H1 (cell line): ENCODE measurements at regions not wholly inside any gene's neighbourhood (a gene's known extent, or its start where the extent isn't known, plus 50 kb on each side); places are given as distances from the start of the nearest gene placed in this dataset.

Source experiments
- CTCF ChIA-PET: fragments of 300-600 bp; sonication (Branson Sonifier 250); formaldehyde crosslinking; loops from one replicate; lab custom pipeline; 2021; ENCODE audit not compliant: partially characterized antibody; lab: Charles Lee
- POLR2A ChIA-PET: fragments of 300-600 bp; sonication (Branson Sonifier 250); formaldehyde crosslinking; loops from one replicate; lab custom pipeline; 2021; ENCODE audit warnings: inconsistent platforms; ENCODE audit not compliant: partially characterized antibody; lab: Charles Lee
- DNase-seq, 2 experiments: peaks; one replicate each; pipeline versions ENCODE4 v3.0.0 to v3.0.0-alpha.2; 2010 to 2022; ENCODE audit warnings: low spot score in 2 of 2, low read depth in 1 of 2, mixed read lengths in 1 of 2
- FAIRE-seq: peaks from 2 replicates; lab custom pipeline; 2011; peaks lifted over from hg19 to GRCh38; lab: Jason Lieb, UNC
- H2AFZ ChIP-seq: 2 replicates; pipeline ENCODE4 v1.8.1; 2012; ENCODE audit warnings: low read length, inconsistent platforms
- H2AK5ac ChIP-seq: 2 replicates; pipeline ENCODE4 v1.6.1; 2013; ENCODE audit warnings: low read depth, low read length
- H2BK120ac ChIP-seq: replicated peaks from 2 replicates; pipeline ENCODE3; 2013; ENCODE audit warnings: low read depth, low read length, inconsistent platforms
- H2BK12ac ChIP-seq: 2 replicates; pipeline ENCODE4 v1.6.1; 2013; ENCODE audit warnings: low read depth, low read length
- H2BK15ac ChIP-seq: 2 replicates; pipeline ENCODE4 v1.6.1; 2013; ENCODE audit warnings: low read length
- H2BK20ac ChIP-seq: 2 replicates; pipeline ENCODE4 v1.6.1; 2013; ENCODE audit warnings: low read length
- H2BK5ac ChIP-seq: 2 replicates; pipeline ENCODE4 v1.6.1; 2013; ENCODE audit warnings: low read depth, low read length
- H3K14ac ChIP-seq: 2 replicates; pipeline ENCODE4 v1.6.1; 2013; ENCODE audit warnings: inconsistent platforms; ENCODE audit not compliant: insufficient read length
- H3K18ac ChIP-seq: 2 replicates; pipeline ENCODE4 v1.6.1; 2013; ENCODE audit warnings: low read length; ENCODE audit errors: extremely low read depth
- H3K23ac ChIP-seq: 2 replicates; pipeline ENCODE4 v1.6.1; 2013; ENCODE audit warnings: inconsistent platforms; ENCODE audit not compliant: insufficient read length
- H3K23me2 ChIP-seq: 2 replicates; pipeline ENCODE4 v1.6.1; 2013; ENCODE audit warnings: low read depth, low read length
- H3K27ac ChIP-seq: 2 replicates; pipeline ENCODE4 v1.6.1; 2011; ENCODE audit warnings: low read depth, low read length, inconsistent platforms
- H3K27me3 ChIP-seq, 4 experiments: replicated peaks in 1 of 4; 1 replicate in 1 of 4; 2 replicates in 3 of 4; pipeline versions ENCODE4 v1.6.1 to v1.8.1; 2011 to 2013; ENCODE audit warnings: low read length in 3 of 4, mild to moderate bottlenecking in 3 of 4, inconsistent platforms in 2 of 4, mixed read lengths in 2 of 4, moderate library complexity in 1 of 4; ENCODE audit not compliant: control insufficient read depth in 3 of 4, insufficient read depth in 3 of 4; ENCODE audit errors: extremely low read depth in 1 of 4
- H3K36me3 ChIP-seq, 4 experiments: 2 replicates each; pipeline versions ENCODE4 v1.6.1 to v1.8.1; 2011 to 2013; ENCODE audit warnings: mild to moderate bottlenecking in 4 of 4, low read length in 3 of 4, moderate library complexity in 2 of 4, control low read depth in 1 of 4, inconsistent platforms in 1 of 4; ENCODE audit not compliant: insufficient read depth in 4 of 4, control insufficient read depth in 2 of 4
- H3K4ac ChIP-seq: replicated peaks from 2 replicates; pipeline ENCODE3; 2013; ENCODE audit warnings: low read length, low read depth, mixed read lengths, inconsistent platforms; ENCODE audit not compliant: insufficient read length
- H3K4me1 ChIP-seq, 4 experiments: replicated peaks in 1 of 4; 1 replicate in 1 of 4; 2 replicates in 3 of 4; pipeline versions ENCODE4 v1.6.1 to v1.8.1; 2011 to 2013; ENCODE audit warnings: low read length in 3 of 4, inconsistent platforms in 2 of 4, mixed read lengths in 1 of 4; ENCODE audit not compliant: insufficient read depth in 4 of 4, control insufficient read depth in 3 of 4
- H3K4me2 ChIP-seq, 2 experiments: 2 replicates each; pipeline versions ENCODE4 v1.6.1 to v1.8.1; 2011 to 2013; ENCODE audit warnings: low read depth in 2 of 2, low read length in 2 of 2, control low read depth in 1 of 2, inconsistent platforms in 1 of 2, mild to moderate bottlenecking in 1 of 2; ENCODE audit not compliant: insufficient read depth in 1 of 2
- H3K4me3 ChIP-seq, 4 experiments: fragments of 200-600, 300-600 bp in 1 of 4; sonication (generic), shearing (Covaris generic), sonication (Bioruptor Twin) in 1 of 4; 2 replicates each; pipeline versions ENCODE4 v1.5.1 to v1.8.1; 2011 to 2016; ENCODE audit warnings: low read length in 4 of 4, low read depth in 3 of 4, control low read depth in 2 of 4, inconsistent platforms in 2 of 4, mild to moderate bottlenecking in 2 of 4, mixed read lengths in 1 of 4, moderate library complexity in 1 of 4; ENCODE audit not compliant: insufficient read depth in 2 of 4; ENCODE audit errors: extremely low read depth in 1 of 4
- H3K56ac ChIP-seq: replicated peaks from 2 replicates; pipeline ENCODE3; 2013; ENCODE audit warnings: low read depth, mild to moderate bottlenecking, mixed read lengths, low read length, inconsistent platforms; ENCODE audit not compliant: insufficient read length
- H3K79me1 ChIP-seq: 2 replicates; pipeline ENCODE4 v1.6.1; 2013; ENCODE audit warnings: low read depth, low read length, control low read depth
- H3K79me2 ChIP-seq, 2 experiments: 2 replicates each; pipeline versions ENCODE4 v1.6.1 to v1.8.1; 2012 to 2013; ENCODE audit warnings: low read length in 2 of 2, mild to moderate bottlenecking in 2 of 2, inconsistent platforms in 1 of 2; ENCODE audit not compliant: insufficient read depth in 2 of 2, control insufficient read depth in 1 of 2
- H3K9ac ChIP-seq, 4 experiments: replicated peaks in 1 of 4; 1 replicate in 1 of 4; 2 replicates in 3 of 4; pipeline versions ENCODE4 v1.6.1 to v1.8.1; 2011 to 2013; ENCODE audit warnings: low read depth in 3 of 4, low read length in 3 of 4, control low read depth in 2 of 4, mild to moderate bottlenecking in 2 of 4, moderate library complexity in 2 of 4, inconsistent platforms in 1 of 4; ENCODE audit errors: extremely low read depth in 1 of 4
- H3K9me3 ChIP-seq, 2 experiments: 2 replicates each; pipeline versions ENCODE4 v1.6.1 to v1.8.1; 2012 to 2013; ENCODE audit warnings: mild to moderate bottlenecking in 2 of 2, moderate library complexity in 2 of 2, control low read depth in 1 of 2, inconsistent platforms in 1 of 2, low read depth in 1 of 2, low read length in 1 of 2, mixed read lengths in 1 of 2; ENCODE audit not compliant: insufficient read depth in 2 of 2
- H4K20me1 ChIP-seq, 2 experiments: replicated peaks in 1 of 2; 2 replicates each; pipeline versions ENCODE3 to v1.8.1; 2011 to 2013; ENCODE audit warnings: inconsistent platforms in 2 of 2, low read length in 2 of 2, mild to moderate bottlenecking in 1 of 2; ENCODE audit not compliant: insufficient read depth in 2 of 2, control insufficient read depth in 1 of 2
- H4K5ac ChIP-seq: 2 replicates; pipeline ENCODE4 v1.6.1; 2013; ENCODE audit warnings: low read length, low read depth, mixed read lengths, inconsistent platforms; ENCODE audit not compliant: insufficient read length
- H4K8ac ChIP-seq: 2 replicates; pipeline ENCODE4 v1.8.0; 2013; ENCODE audit warnings: mild to moderate bottlenecking, moderate library complexity, low read length, inconsistent platforms; ENCODE audit not compliant: insufficient read depth; ENCODE audit errors: extremely low read depth
- H4K91ac ChIP-seq: replicated peaks from 2 replicates; pipeline ENCODE3; 2013; ENCODE audit warnings: low read length, mixed read lengths, inconsistent platforms; ENCODE audit not compliant: insufficient read length
- ASH2L ChIP-seq: fragments of 200-600, 300-600 bp; sonication (generic); IDR thresholded peaks from one replicate; pipeline ENCODE4 v1.7.1; 2017; ENCODE audit warnings: low read length
- BACH1 ChIP-seq: IDR thresholded peaks from 2 replicates; pipeline ENCODE4 v1.6.1; 2012; ENCODE audit warnings: low read length, improper control_type of control experiment
- BCL11A ChIP-seq, 2 experiments: IDR thresholded peaks; one replicate each; pipeline ENCODE4 v1.6.1; 2011; ENCODE audit warnings: low read depth in 2 of 2, low read length in 2 of 2, mild to moderate bottlenecking in 2 of 2
- CBX8 ChIP-seq: fragments of 300-800, 300-1000 bp; sonication (generic); IDR thresholded peaks from 2 replicates; pipeline ENCODE4 v1.7.1; 2016; ENCODE audit warnings: low read depth, low read length, borderline replicate concordance
- CEBPB ChIP-seq: IDR thresholded peaks from 2 replicates; pipeline ENCODE4 v1.6.1; 2012; ENCODE audit warnings: low read depth, low read length
- CREB1 ChIP-seq: IDR thresholded peaks from 2 replicates; pipeline ENCODE4 v1.6.1; 2012; ENCODE audit warnings: inconsistent platforms
- CTCF ChIP-seq, 3 experiments: IDR thresholded peaks; 1 replicate in 2 of 3; 2 replicates in 1 of 3; pipeline versions ENCODE4 v1.5.1 to v1.6.1; 2011; ENCODE audit warnings: low read length in 3 of 3, mild to moderate bottlenecking in 3 of 3, inconsistent platforms in 2 of 3, low read depth in 1 of 3, moderate library complexity in 1 of 3; ENCODE audit not compliant: insufficient read depth in 1 of 3; ENCODE audit errors: control extremely low read depth in 1 of 3
- GTF2F1 ChIP-seq: IDR thresholded peaks from 2 replicates; pipeline ENCODE4 v1.6.1; 2012; ENCODE audit warnings: low read depth, low read length, improper control_type of control experiment, borderline replicate concordance
- JUND ChIP-seq: IDR thresholded peaks from 2 replicates; pipeline ENCODE4 v1.6.1; 2011; ENCODE audit warnings: mild to moderate bottlenecking, improper control_type of control experiment, low read length
- NRF1 ChIP-seq: IDR thresholded peaks from 2 replicates; pipeline ENCODE4 v1.6.1; 2011; ENCODE audit warnings: mild to moderate bottlenecking, low read depth, low read length, improper control_type of control experiment
- POU5F1 ChIP-seq: IDR thresholded peaks from 2 replicates; pipeline ENCODE4 v1.6.1; 2011; ENCODE audit warnings: low read depth, mild to moderate bottlenecking, low read length, moderate library complexity
- RXRA ChIP-seq: IDR thresholded peaks from 2 replicates; pipeline ENCODE4 v1.6.1; 2011; ENCODE audit warnings: low read depth, mild to moderate bottlenecking, low read length, moderate library complexity; ENCODE audit not compliant: insufficient read depth
- SIX5 ChIP-seq: IDR thresholded peaks from 2 replicates; pipeline ENCODE4 v1.6.1; 2011; ENCODE audit warnings: mild to moderate bottlenecking, low read depth, low read length
- TBP ChIP-seq: IDR thresholded peaks from 2 replicates; pipeline ENCODE4 v1.6.1; 2011; ENCODE audit warnings: low read depth, low read length, improper control_type of control experiment

DNA sequence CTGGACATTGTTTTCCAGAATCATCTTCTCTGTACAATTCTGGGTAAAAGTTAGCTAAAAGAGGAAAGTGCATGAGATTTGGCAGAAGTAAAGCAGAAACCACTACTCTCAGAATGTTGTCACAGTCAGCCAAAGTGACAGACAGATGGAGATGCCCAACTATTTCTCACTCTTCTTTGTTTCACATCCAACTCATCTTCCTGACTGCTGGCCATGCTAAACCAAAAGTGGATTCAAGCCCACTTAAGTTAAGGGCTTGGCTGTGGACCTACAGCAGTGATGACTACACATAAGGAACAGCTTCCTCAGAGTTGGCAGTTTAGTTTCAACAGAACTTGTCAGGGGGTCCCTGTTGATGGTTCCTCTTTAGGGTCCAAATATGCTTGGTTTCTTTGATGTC is 730.2 kb downstream of the LRRIQ3 start:
- Histone ChIP-seq H3K4me3 (no peak overlapping the region), H2BK15ac (no peak overlapping the region), H4K5ac (no peak overlapping the region), H2BK20ac (no peak overlapping the region), H3K79me2 (no peaks in the 10 kb centered on the region), H3K18ac (no peak overlapping the region), H3K36me3 (no peaks in the 10 kb centered on the region), H3K56ac (no peak overlapping the region), H3K23me2 (no peaks in the 10 kb centered on the region), H3K27ac (no peak overlapping the region), H4K20me1 (no peaks in the 10 kb centered on the region), H3K4me2 (no peak overlapping the region), H4K8ac (no peak overlapping the region), H2BK5ac (no peak overlapping the region), H2BK12ac (no peak overlapping the region), H2BK120ac (no peak overlapping the region), H3K9ac (no peak overlapping the region), H3K79me1 (no peaks in the 10 kb centered on the region), H2AK5ac (no peak overlapping the region), H3K4ac (no peak overlapping the region), H4K91ac (no peak overlapping the region), H3K27me3 (no peaks in the 10 kb centered on the region), H3K9me3 (no peaks in the 10 kb centered on the region), H2AFZ (no peak overlapping the region), H3K23ac (no peak overlapping the region), H3K4me1 (no peaks in the 10 kb centered on the region), H3K14ac (no peak overlapping the region)
- ChIA-PET CTCF (no interaction called here), POLR2A (no interaction called here)
- DNase-seq = no peak
- FAIRE-seq = no peak
- TF ChIP-seq ASH2L (no peak), TBP (no peak), CREB1 (no peak), CBX8 (no peak), NRF1 (no peak), RXRA (no peak), SIX5 (no peak), BACH1 (no peak), JUND (no peak), GTF2F1 (no peak), BCL11A (IDR thresholded peaks at IDR 0.05; ENCODE audit: low read depth in 2 of 2, low read length in 2 of 2) (no peak), POU5F1 (no peak), CEBPB (no peak), CTCF (IDR thresholded peaks at IDR 0.05; ENCODE audit: control extremely low read depth in 1 of 3, insufficient read depth in 1 of 3, low read depth in 1 of 3, low read length in 3 of 3) (no peak)
